Mesenchymal stem cell (in vitro differentiated cells and primary cell): ENCODE measurements at regions not wholly inside any gene's neighbourhood (a gene's known extent, or its start where the extent isn't known, plus 50 kb on each side); places are given as distances from the start of the nearest gene placed in this dataset.

ENCODE experiments used
- DNase-seq: peaks from one replicate; pipeline ENCODE4 v3.0.0-alpha.2; 2013
- H2AFZ ChIP-seq: one replicate; pipeline ENCODE4 v1.6.1; 2013; ENCODE audit warnings: low read depth, mild to moderate bottlenecking, control low read depth, inconsistent platforms, low read length, moderate library complexity
- H2AK5ac ChIP-seq: 2 replicates; pipeline ENCODE4 v1.6.1; 2013; ENCODE audit warnings: low read length, moderate library complexity, mild to moderate bottlenecking, inconsistent platforms; ENCODE audit not compliant: severe bottlenecking
- H2BK120ac ChIP-seq: one replicate; pipeline ENCODE4 v1.6.1; 2013; ENCODE audit warnings: low read depth, mild to moderate bottlenecking, inconsistent platforms, low read length, moderate library complexity
- H2BK12ac ChIP-seq, 2 experiments: one replicate each; pipeline ENCODE4 v1.6.1; 2013; ENCODE audit warnings: inconsistent platforms in 2 of 2, low read length in 2 of 2, mild to moderate bottlenecking in 2 of 2, moderate library complexity in 2 of 2, control low read depth in 1 of 2
- H2BK15ac ChIP-seq: one replicate; pipeline ENCODE4 v1.6.1; 2013; ENCODE audit warnings: mild to moderate bottlenecking, low read depth, inconsistent platforms; ENCODE audit not compliant: poor library complexity, severe bottlenecking
- H2BK5ac ChIP-seq: 2 replicates; pipeline ENCODE4 v1.6.1; 2013; ENCODE audit warnings: low read depth, mild to moderate bottlenecking, low read length, control low read depth, inconsistent platforms; ENCODE audit not compliant: poor library complexity, severe bottlenecking
- H3K14ac ChIP-seq, 2 experiments: one replicate each; pipeline ENCODE4 v1.6.1; 2013; ENCODE audit warnings: inconsistent platforms in 2 of 2, low read length in 2 of 2, control low read depth in 1 of 2, mild to moderate bottlenecking in 1 of 2, moderate library complexity in 1 of 2
- H3K18ac ChIP-seq, 2 experiments: one replicate each; pipeline ENCODE4 v1.6.1; 2013; ENCODE audit warnings: inconsistent platforms in 2 of 2, low read length in 2 of 2, control low read depth in 1 of 2, low read depth in 1 of 2, mild to moderate bottlenecking in 1 of 2
- H3K23ac ChIP-seq, 2 experiments: one replicate each; pipeline ENCODE4 v1.6.1; 2013; ENCODE audit warnings: inconsistent platforms in 2 of 2, low read length in 2 of 2, mild to moderate bottlenecking in 2 of 2, moderate library complexity in 2 of 2, control low read depth in 1 of 2
- H3K27ac ChIP-seq: 2 replicates; pipeline ENCODE4 v1.5.1; 2013; ENCODE audit warnings: mild to moderate bottlenecking, moderate library complexity, low read length, control low read depth, inconsistent platforms; ENCODE audit not compliant: poor library complexity, severe bottlenecking
- H3K27me3 ChIP-seq, 2 experiments: 2 replicates each; pipeline versions ENCODE4 v1.6.1 to v1.7.0; 2013; ENCODE audit warnings: low read length in 2 of 2, mild to moderate bottlenecking in 2 of 2, moderate library complexity in 2 of 2, control low read depth in 1 of 2, inconsistent platforms in 1 of 2; ENCODE audit not compliant: control insufficient read depth in 1 of 2, insufficient read depth in 1 of 2
- H3K36me3 ChIP-seq, 2 experiments: 2 replicates each; pipeline versions ENCODE4 v1.6.1 to v1.7.0; 2013; ENCODE audit warnings: low read length in 2 of 2, control low read depth in 1 of 2, inconsistent platforms in 1 of 2, low read depth in 1 of 2, mild to moderate bottlenecking in 1 of 2; ENCODE audit not compliant: insufficient read depth in 2 of 2, control insufficient read depth in 1 of 2
- H3K4ac ChIP-seq, 2 experiments: one replicate each; pipeline ENCODE4 v1.6.1; 2013; ENCODE audit warnings: inconsistent platforms in 2 of 2, low read length in 2 of 2, mild to moderate bottlenecking in 2 of 2, moderate library complexity in 2 of 2, control low read depth in 1 of 2, low read depth in 1 of 2
- H3K4me1 ChIP-seq: 2 replicates; pipeline ENCODE4 v1.6.1; 2013; ENCODE audit warnings: low read depth, low read length, control low read depth; ENCODE audit not compliant: control insufficient read depth, insufficient read depth
- H3K4me2 ChIP-seq: 2 replicates; pipeline ENCODE4 v1.6.1; 2013; ENCODE audit warnings: low read length, mild to moderate bottlenecking, inconsistent platforms; ENCODE audit not compliant: poor library complexity, severe bottlenecking
- H3K4me3 ChIP-seq, 2 experiments: 2 replicates each; pipeline versions ENCODE4 v1.5.1 to v1.7.0; 2013; ENCODE audit warnings: low read length in 2 of 2, mild to moderate bottlenecking in 2 of 2, control low read depth in 1 of 2, low read depth in 1 of 2; ENCODE audit not compliant: insufficient read depth in 1 of 2
- H3K79me1 ChIP-seq: replicated peaks from 2 replicates; pipeline ENCODE4 v1.6.1; 2013; ENCODE audit warnings: mild to moderate bottlenecking, control low read depth, low read length, inconsistent platforms; ENCODE audit not compliant: poor library complexity, severe bottlenecking
- H3K9ac ChIP-seq: 2 replicates; pipeline ENCODE4 v1.7.0; 2013; ENCODE audit warnings: mild to moderate bottlenecking, low read length, moderate library complexity
- H3K9me3 ChIP-seq: 2 replicates; pipeline ENCODE4 v1.7.0; 2013; ENCODE audit warnings: mild to moderate bottlenecking, low read length; ENCODE audit not compliant: control insufficient read depth
- H4K8ac ChIP-seq: one replicate; pipeline ENCODE4 v1.6.1; 2013; ENCODE audit warnings: inconsistent platforms, mild to moderate bottlenecking, low read length, moderate library complexity
- H4K91ac ChIP-seq: one replicate; pipeline ENCODE4 v1.6.1; 2013; ENCODE audit warnings: mild to moderate bottlenecking, low read length, inconsistent platforms
- WGBS: methylation state at CpG from one replicate; pipeline ENCODE4 v1.1.7; 2013; ENCODE audit warnings: mixed read lengths; 5-methylcytosine and 5-hydroxymethylcytosine counted together

DNA sequence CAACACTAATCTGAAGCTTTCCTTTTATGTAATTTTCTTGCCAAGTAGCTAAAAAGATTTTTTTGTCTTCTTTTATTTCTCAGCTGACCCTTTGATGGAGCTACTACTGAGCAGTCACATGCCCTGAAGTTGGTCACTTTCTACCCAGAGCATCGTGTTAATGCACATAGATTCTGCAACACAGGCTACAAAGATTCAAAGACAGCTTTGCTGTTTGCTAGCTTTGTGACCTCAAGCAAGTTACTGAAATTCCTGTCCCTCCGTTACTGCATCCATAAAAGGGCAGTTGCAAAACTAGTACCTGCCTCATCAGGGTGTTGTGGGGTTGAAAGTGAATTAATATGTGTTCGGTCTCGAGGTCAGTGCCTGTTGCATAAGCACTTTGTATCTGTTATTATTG, 179.9 kb downstream of the GAS1 start:
- no peak for DNase-seq
- Histone ChIP-seq H3K4me2 (no peak overlapping the region), H2AFZ (no peak overlapping the region), H3K23ac (no peak overlapping the region), H3K4ac (no peak overlapping the region), H2AK5ac (no peak overlapping the region), H3K18ac (no peak overlapping the region), H3K9me3 (no peaks in the 10 kb centered on the region), H4K8ac (no peak overlapping the region), H4K91ac (no peak overlapping the region), H3K79me1 (no peaks in the 10 kb centered on the region), H3K4me1 (peaks cover 2% of the 10 kb centered on the region), H3K9ac (no peak overlapping the region), H2BK15ac (no peak overlapping the region), H3K36me3 (no peaks in the 10 kb centered on the region), H3K27me3 (peaks cover 7 to 12% of the 10 kb centered on the region in 2 experiments), H2BK5ac (no peak overlapping the region), H3K27ac (no peak overlapping the region), H2BK12ac (no peak overlapping the region), H2BK120ac (no peak overlapping the region), H3K14ac (no peak overlapping the region), H3K4me3 (no peak overlapping the region)
- 86% methylated on average over 2 of the region's 4 CpGs for WGBS

DNA sequence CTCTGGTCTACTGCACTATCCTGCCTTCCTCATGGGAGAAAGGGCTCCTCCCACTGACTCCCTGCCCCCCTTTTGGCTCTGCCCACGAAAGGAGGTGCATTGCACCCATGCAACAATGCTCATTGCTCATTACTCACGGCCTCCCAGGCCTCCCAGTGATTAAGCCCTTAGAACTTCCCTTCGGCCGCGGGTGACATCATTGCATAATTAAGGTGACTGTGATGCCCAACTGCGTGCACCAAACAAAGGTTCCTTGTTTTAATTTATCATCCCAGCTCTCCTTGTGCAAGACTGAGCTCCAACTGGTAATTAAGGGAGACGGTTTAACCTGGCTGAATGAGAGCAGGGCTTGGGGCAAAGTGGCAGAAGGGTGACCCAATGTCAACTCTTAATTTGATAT, 180.4 kb downstream of the GAS1 start:
- H2BK5ac ChIP-seq = no peak overlapping the region
- H3K4ac ChIP-seq = no peak overlapping the region
- no peak overlapping the region for H4K8ac ChIP-seq
- 50% methylated on average over 7 of the region's 7 CpGs for WGBS
- DNase-seq = peak; percentile 18
- H3K14ac ChIP-seq = no peak overlapping the region
- no peak overlapping the region for H2BK12ac ChIP-seq
- no peak overlapping the region for H3K9ac ChIP-seq
- H3K9me3 ChIP-seq = no peaks in the 10 kb centered on the region
- no peak overlapping the region for H2BK120ac ChIP-seq
- H2AK5ac ChIP-seq = no peak overlapping the region
- H3K4me3 ChIP-seq = no peak overlapping the region
- no peak overlapping the region for H2BK15ac ChIP-seq
- no peaks in the 10 kb centered on the region for H3K36me3 ChIP-seq
- no peak overlapping the region for H3K4me2 ChIP-seq
- H3K18ac ChIP-seq = no peak overlapping the region
- H3K27me3 ChIP-seq = peaks cover 2 to 8% of the 10 kb centered on the region in 2 experiments
- no peak overlapping the region for H2AFZ ChIP-seq
- H3K79me1 ChIP-seq = no peaks in the 10 kb centered on the region
- peaks cover 2% of the 10 kb centered on the region for H3K4me1 ChIP-seq
- no peak overlapping the region for H3K23ac ChIP-seq
- no peak overlapping the region for H4K91ac ChIP-seq
- H3K27ac ChIP-seq = no peak overlapping the region

DNA sequence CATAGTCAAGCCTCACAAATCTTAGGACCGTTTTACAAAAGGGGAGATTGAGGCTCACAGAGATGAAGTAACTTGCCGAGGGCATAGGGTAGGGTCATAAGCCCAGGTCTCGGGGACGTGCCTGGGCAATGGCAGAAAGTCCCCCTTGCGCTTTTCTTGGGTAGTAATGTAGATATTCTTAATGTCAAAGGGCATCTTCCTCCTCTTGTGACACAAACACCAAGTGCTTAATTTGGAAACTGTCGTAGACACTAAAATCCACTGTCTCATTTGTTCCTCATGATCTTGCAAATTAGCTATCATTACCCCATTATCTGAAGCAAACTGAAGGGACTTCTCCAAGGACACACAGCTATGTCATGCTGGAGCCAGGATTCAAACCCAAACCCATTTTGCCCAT, 180.8 kb downstream of the GAS1 start:
- Histone ChIP-seq H3K4me1 (peaks cover 2% of the 10 kb centered on the region), H3K9me3 (no peaks in the 10 kb centered on the region), H2BK5ac (no peak overlapping the region), H2BK15ac (no peak overlapping the region), H3K9ac (no peak overlapping the region), H3K79me1 (no peaks in the 10 kb centered on the region), H3K4ac (no peak overlapping the region), H3K27ac (no peak overlapping the region), H2BK12ac (no peak overlapping the region), H3K27me3 (peaks cover 0 to 4% of the 10 kb centered on the region in 2 experiments), H2AK5ac (no peak overlapping the region), H3K14ac (no peak overlapping the region), H2BK120ac (no peak overlapping the region), H3K18ac (no peak overlapping the region), H3K4me2 (no peak overlapping the region), H4K8ac (no peak overlapping the region), H3K23ac (no peak overlapping the region), H4K91ac (no peak overlapping the region), H3K36me3 (no peaks in the 10 kb centered on the region), H2AFZ (no peak overlapping the region), H3K4me3 (no peak overlapping the region)
- WGBS = 84% methylated on average over 6 of the region's 6 CpGs
- no peak for DNase-seq

DNA sequence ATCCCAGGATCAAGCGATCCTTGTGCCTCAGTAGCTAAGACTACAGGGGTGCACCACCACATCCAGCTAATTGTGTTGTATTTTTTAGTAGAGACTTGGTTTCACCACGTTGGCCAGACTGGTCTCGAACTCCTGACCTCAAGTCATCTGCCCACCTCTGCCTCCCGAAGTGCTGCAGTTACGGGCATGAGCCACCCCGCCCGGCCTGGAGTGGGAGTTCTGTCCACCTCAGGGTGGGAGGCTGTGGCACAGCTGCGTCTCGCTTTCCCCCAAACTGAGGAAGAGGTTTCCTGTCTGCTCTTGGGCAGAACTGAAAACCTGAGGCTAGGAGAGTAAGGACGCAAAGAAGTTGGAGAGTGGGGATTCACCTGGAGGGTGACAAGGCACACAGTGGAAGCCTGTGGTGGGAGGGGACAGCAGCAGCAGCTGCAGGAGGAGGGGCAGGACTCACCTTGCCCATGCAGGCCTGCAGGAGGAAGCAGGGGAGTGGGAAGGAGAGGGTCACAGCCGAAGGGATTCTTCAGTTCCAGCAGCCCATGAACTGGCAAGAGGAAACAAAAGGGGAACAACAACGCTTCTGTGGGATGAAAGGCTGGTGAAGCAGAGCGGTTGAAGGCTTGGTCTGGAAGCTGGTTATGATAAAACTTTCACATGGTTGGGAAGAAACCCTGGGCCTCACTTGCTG, 181.4 kb downstream of the GAS1 start:
- no peaks in the 10 kb centered on the region for H3K9me3 ChIP-seq
- H3K36me3 ChIP-seq = no peaks in the 10 kb centered on the region
- no peak overlapping the region for H2BK15ac ChIP-seq
- no peak overlapping the region for H2AK5ac ChIP-seq
- no peak overlapping the region for H2BK5ac ChIP-seq
- no peak for DNase-seq
- no peak overlapping the region for H3K9ac ChIP-seq
- H3K4me1 ChIP-seq = peaks cover 2% of the 10 kb centered on the region
- 91% methylated on average over 13 of the region's 13 CpGs for WGBS
- H3K79me1 ChIP-seq = no peaks in the 10 kb centered on the region
- H3K18ac ChIP-seq = no peak overlapping the region
- no peak overlapping the region for H2BK120ac ChIP-seq
- peak overlapping the region; percentile 43 for H4K91ac ChIP-seq
- no peaks in the 10 kb centered on the region for H3K27me3 ChIP-seq
- H3K4ac ChIP-seq = no peak overlapping the region
- no peak overlapping the region for H3K23ac ChIP-seq
- H4K8ac ChIP-seq = no peak overlapping the region
- no peak overlapping the region for H3K4me3 ChIP-seq
- H2BK12ac ChIP-seq = no peak overlapping the region
- H3K27ac ChIP-seq = no peak overlapping the region
- H3K14ac ChIP-seq = peak overlapping the region in 1 of 2 experiments; percentile 30
- H3K4me2 ChIP-seq = no peak overlapping the region
- H2AFZ ChIP-seq = no peak overlapping the region
